ENCODE measurements at regions not wholly inside any gene's neighbourhood (a gene's known extent, or its start where the extent isn't known, plus 50 kb on each side); places are given as distances from the start of the nearest gene placed in this dataset.
"Not testable (repeated sequence)": the region's sequence is repeated elsewhere in the genome, so short reads cannot be mapped to it uniquely, and the experiment has no call there.

DNA sequence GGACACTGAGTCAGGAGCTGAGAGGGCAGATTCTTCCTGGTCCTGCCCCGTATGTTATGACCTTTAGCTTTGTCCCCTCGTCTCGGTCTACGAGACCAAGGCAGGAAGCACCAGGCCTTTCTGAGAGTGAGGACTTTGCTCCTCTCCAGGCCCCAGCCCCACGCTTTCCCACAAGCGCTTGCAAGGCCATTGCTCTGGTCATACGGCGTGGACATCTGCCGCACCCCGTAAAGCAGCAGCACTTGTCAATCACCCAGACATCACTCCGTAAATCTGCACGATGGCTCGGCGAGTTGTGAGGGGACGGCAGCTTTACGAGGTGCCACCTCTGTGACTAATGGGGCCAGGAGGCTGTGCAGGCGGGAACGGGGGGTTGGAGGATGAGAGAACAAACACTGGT is 100.8 kb upstream of the TWIST2 start:
- DNase-seq (ENCODE audit: low read depth in 3 of 3) = no peak

GRCh38 chr2:238747557-238747956 is 100.3 kb upstream of the TWIST2 start:
- DNase-seq (ENCODE audit: low read depth in 3 of 3) = no peak

DNA sequence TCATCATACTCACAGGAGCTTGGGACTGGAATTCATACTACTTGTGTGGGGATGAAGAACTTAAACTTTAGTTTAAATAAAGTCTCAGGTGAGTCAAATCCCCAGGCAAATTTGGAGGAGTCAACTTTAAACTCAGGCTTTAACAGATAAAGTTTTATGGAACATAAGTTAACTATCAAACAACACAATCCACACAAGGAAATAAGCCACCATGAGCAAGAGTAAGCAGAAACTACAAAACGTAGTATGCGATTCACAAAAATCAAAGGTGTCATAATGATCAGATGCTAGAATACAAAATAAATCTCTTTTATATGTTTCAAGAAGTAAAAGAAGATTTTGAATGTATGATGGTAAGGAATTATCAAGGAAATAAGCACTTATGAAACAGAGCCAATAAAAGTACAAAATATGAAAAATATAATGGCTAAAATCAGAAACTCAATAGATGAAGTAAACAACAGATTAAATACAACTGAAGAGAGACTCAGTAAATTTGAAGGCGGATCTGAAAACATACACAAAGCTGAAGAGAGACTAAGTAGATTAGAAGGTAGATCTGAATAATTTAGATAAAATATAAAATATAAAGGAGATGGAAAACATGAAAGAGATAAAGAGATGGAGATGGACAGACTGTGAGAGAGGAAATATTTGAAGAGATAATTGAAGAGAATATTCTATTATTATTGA is 97.5 kb upstream of the TWIST2 start:
- DNase-seq (ENCODE audit: low read depth in 3 of 3) = no peak

DNA sequence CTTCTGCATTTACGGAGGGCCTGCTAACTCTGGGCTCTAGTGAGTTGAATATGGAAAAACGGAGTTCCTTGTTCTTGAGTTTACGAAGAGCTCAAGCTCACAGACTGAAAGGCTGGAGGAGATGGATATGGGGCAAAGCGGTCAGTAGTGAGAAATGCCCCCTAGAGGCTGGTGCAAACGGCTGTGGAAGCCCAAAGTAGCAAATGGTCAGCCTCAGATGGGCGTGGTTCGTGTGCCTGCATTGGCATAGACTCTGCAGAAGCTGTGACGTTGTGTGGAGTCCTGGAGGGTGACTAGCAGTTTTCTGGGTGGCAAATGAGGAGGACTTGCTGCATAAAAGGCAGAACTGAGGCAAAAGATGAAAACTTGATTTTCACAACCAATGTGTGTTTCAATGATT is 93.6 kb upstream of the TWIST2 start:
- no peak for DNase-seq (ENCODE audit: low read depth in 3 of 3)

GRCh38 chr2:238761868-238762267 is 86.0 kb upstream of the TWIST2 start:
- no peak for DNase-seq (ENCODE audit: low read depth in 3 of 3)

DNA sequence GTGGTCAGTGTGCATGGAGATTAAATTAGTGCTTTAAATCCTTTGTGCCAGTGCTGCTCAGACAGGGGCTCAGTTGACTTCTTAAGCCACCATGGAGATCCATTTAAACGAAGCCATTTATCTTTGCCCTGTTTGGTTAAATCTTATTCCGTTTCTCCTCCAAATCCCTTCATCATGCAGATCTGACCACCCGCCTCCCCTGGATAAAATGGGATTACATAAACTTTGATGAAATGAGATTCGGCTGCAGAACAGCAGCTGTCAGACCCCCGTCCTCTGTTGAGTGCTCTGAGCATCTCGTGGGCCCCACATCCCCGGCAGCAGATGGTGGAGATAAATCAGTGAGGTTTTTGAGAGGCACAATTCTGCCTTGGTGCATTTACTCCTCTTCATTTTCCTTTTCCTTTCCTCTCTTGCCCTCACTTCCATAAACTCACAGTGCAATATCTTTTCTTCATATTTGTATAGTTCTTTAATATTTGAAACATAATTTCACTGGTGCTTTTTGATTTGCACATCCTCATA is 84.4 kb upstream of the TWIST2 start:
- DNase-seq (ENCODE audit: low read depth in 3 of 3) = no peak

GRCh38 chr2:238765590-238765989 is 82.3 kb upstream of the TWIST2 start:
- no peak for DNase-seq (ENCODE audit: low read depth in 3 of 3)

- no peak for DNase-seq (ENCODE audit: low read depth in 3 of 3)
Measured at GRCh38 chr2:238771218-238771617, 76.7 kb upstream of the TWIST2 start.

GRCh38 chr2:238771639-238772038 is 76.2 kb upstream of the TWIST2 start:
- no peak for DNase-seq (ENCODE audit: low read depth in 3 of 3)

GRCh38 chr2:238772635-238773297 is 75.1 kb upstream of the TWIST2 start:
- DNase-seq (ENCODE audit: low read depth in 3 of 3) = no peak

DNA sequence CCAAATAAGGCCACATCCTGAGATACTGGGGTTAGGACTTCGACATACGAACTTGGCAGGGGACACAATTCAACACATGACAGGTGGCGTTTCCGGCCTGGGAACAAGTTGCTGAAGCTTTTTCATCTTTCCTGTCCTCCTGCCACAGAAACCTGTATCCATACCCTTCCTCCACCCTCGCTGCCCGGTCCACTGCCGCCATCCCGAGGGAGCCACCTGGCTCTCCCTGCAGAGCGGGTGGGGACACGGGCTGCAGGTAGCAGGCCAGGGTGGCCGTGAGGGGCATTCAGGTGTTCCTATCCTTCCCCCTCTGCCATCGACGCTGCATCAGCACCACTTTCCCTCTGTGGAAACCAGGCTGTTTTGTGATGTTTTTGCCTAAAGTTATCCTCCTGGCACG is 74.4 kb upstream of the TWIST2 start:
- DNase-seq (ENCODE audit: low read depth in 3 of 3) = no peak

- no peak for DNase-seq (ENCODE audit: low read depth in 3 of 3)
Measured at GRCh38 chr2:238774071-238774470, 73.8 kb upstream of the TWIST2 start.

- DNase-seq (ENCODE audit: low read depth in 3 of 3) = no peak
Measured at GRCh38 chr2:238774980-238775509, 72.8 kb upstream of the TWIST2 start.

DNA sequence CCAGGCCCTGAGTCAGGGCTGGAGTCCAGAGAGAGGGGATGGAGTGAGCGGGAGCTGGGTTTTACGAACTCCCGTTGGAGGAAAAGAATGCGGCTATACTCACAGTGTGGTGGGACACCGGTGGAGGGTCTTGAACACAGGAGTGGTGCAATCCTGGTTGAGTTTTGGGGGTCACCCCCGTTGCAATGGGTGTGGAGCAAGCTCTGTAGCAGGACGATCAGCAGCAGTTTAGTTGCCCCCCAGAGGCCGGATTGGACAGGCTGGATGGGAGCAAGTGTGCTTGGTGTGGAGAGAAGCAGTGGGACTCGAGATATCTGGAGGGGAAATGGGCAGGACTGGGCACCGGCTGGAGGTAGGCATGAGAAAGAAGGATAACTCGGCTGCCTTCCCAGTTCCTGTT is 72.3 kb upstream of the TWIST2 start:
- DNase-seq (ENCODE audit: low read depth in 3 of 3) = no peak

- DNase-seq (ENCODE audit: low read depth in 3 of 3) = no peak
Measured at GRCh38 chr2:238776003-238776760, 71.7 kb upstream of the TWIST2 start.

DNA sequence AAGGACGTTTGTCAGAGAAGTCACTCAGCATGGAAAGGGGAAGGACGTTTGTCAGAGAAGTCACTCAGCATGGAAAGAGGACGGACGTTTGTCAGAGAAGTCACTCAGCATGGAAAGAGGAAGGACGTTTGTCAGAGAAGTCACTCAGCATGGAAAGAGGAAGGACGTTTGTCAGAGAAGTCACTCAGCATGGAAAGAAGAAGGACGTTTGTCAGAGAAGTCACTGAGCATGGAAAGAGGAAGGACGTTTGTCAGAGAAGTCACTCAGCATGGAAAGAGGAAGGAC is 71.2 kb upstream of the TWIST2 start:
- DNase-seq (ENCODE audit: low read depth in 3 of 3) = not testable (repeated sequence)

- no peak for DNase-seq (ENCODE audit: low read depth in 3 of 3)
Measured at GRCh38 chr2:238777369-238778067, 70.4 kb upstream of the TWIST2 start.

GRCh38 chr2:238784671-238785527 is 63.0 kb upstream of the TWIST2 start:
- DNase-seq (ENCODE audit: low read depth in 3 of 3) = peak; percentile 34 to 43 (median 41)

GRCh38 chr2:238785528-238785860 is 62.4 kb upstream of the TWIST2 start:
- DNase-seq (ENCODE audit: low read depth in 3 of 3) = no peak

- no peak for DNase-seq (ENCODE audit: low read depth in 3 of 3)
Measured at GRCh38 chr2:238786379-238786778, 61.5 kb upstream of the TWIST2 start.

- DNase-seq (ENCODE audit: low read depth in 3 of 3) = no peak
Measured at GRCh38 chr2:238786792-238787490, 60.9 kb upstream of the TWIST2 start.
